IMR-90 (cell line): ENCODE measurements at regions not wholly inside any gene's neighbourhood (a gene's known extent, or its start where the extent isn't known, plus 50 kb on each side); places are given as distances from the start of the nearest gene placed in this dataset.

ENCODE experiments used
- ATAC-seq: fragments of 200-7000 bp; cut with Tn5 transposase; 2 replicates; pipeline ENCODE4 v1.9.1; 2020; ENCODE audit warnings: low read depth, mild to moderate bottlenecking, moderate library complexity
- BruUV-seq: library from RNA; stranded (reverse); fragments of 400-500 nt; replicated peaks from 2 replicates; lab custom pipeline; 2021; lab: Mats Ljungman, UMichigan
- CTCF ChIA-PET: fragments of 300-600 bp; formaldehyde crosslinking; extraction: SDS; loops from one replicate; lab custom pipeline; 2021; ENCODE audit warnings: antibody characterized with exemption; lab: Yijun Ruan, JAX
- POLR2A ChIA-PET: fragments of 300-600 bp; sonication (Branson Sonifier 250); formaldehyde crosslinking; loops from one replicate; lab custom pipeline; 2022; ENCODE audit warnings: antibody characterized with exemption; ENCODE audit not compliant: unreplicated experiment; lab: Charles Lee
- DNase-seq: peaks from one replicate; pipeline ENCODE4 v3.0.0; 2013
- H2AFZ ChIP-seq: replicated peaks from 2 replicates; pipeline ENCODE3; 2013; ENCODE audit warnings: low read length, mild to moderate bottlenecking; ENCODE audit not compliant: poor library complexity
- H2AK5ac ChIP-seq: 2 replicates; pipeline ENCODE4 v1.6.1; 2013; ENCODE audit warnings: low read depth, low read length, inconsistent platforms
- H2AK9ac ChIP-seq: replicated peaks from 2 replicates; pipeline ENCODE3; 2013; ENCODE audit warnings: mild to moderate bottlenecking, low read depth, low read length, moderate library complexity; ENCODE audit not compliant: poor library complexity
- H2BK120ac ChIP-seq: 2 replicates; pipeline ENCODE4 v1.6.1; 2013; ENCODE audit warnings: low read depth, low read length, inconsistent platforms
- H2BK15ac ChIP-seq: 3 replicates; pipeline ENCODE4 v1.6.1; 2013; ENCODE audit warnings: low read depth, low read length, inconsistent platforms
- H2BK20ac ChIP-seq: 2 replicates; pipeline ENCODE4 v1.6.1; 2013; ENCODE audit warnings: low read depth, mild to moderate bottlenecking, inconsistent platforms, low read length, moderate library complexity
- H2BK5ac ChIP-seq: 2 replicates; pipeline ENCODE4 v1.6.1; 2013; ENCODE audit warnings: mild to moderate bottlenecking, low read depth, low read length, inconsistent platforms; ENCODE audit not compliant: poor library complexity, severe bottlenecking
- H3K14ac ChIP-seq: replicated peaks from 2 replicates; pipeline ENCODE4 v1.6.1; 2013; ENCODE audit warnings: low read depth, low read length, inconsistent platforms
- H3K18ac ChIP-seq: 2 replicates; pipeline ENCODE4 v1.6.1; 2013; ENCODE audit warnings: low read depth, low read length, control low read depth
- H3K23ac ChIP-seq: 2 replicates; pipeline ENCODE4 v1.6.1; 2013; ENCODE audit warnings: low read depth, low read length, inconsistent platforms
- H3K27ac ChIP-seq: 2 replicates; pipeline ENCODE4 v1.5.1; 2013; ENCODE audit warnings: mild to moderate bottlenecking, control low read depth, low read length; ENCODE audit not compliant: insufficient read depth
- H3K27me3 ChIP-seq: 2 replicates; pipeline ENCODE4 v1.6.1; 2013; ENCODE audit warnings: low read length; ENCODE audit not compliant: control insufficient read depth, insufficient read depth
- H3K36me3 ChIP-seq: 2 replicates; pipeline ENCODE4 v1.6.1; 2013; ENCODE audit warnings: low read length, mixed read lengths; ENCODE audit not compliant: control insufficient read depth, insufficient read depth
- H3K4ac ChIP-seq: 2 replicates; pipeline ENCODE4 v1.6.1; 2013; ENCODE audit warnings: low read depth, low read length, inconsistent platforms
- H3K4me1 ChIP-seq: 2 replicates; pipeline ENCODE4 v1.6.1; 2013; ENCODE audit warnings: low read length, mixed read lengths; ENCODE audit not compliant: control insufficient read depth, insufficient read depth
- H3K4me2 ChIP-seq: 2 replicates; pipeline ENCODE4 v1.6.1; 2013; ENCODE audit warnings: low read depth, mild to moderate bottlenecking, control low read depth, low read length, moderate library complexity
- H3K4me3 ChIP-seq: 2 replicates; pipeline ENCODE4 v1.5.1; 2013; ENCODE audit warnings: low read depth, mild to moderate bottlenecking, control low read depth, low read length, moderate library complexity; ENCODE audit not compliant: insufficient read depth
- H3K56ac ChIP-seq: 2 replicates; pipeline ENCODE4 v1.6.1; 2013; ENCODE audit warnings: low read length, inconsistent platforms; ENCODE audit not compliant: insufficient read depth; ENCODE audit errors: extremely low read depth
- H3K79me1 ChIP-seq, 2 experiments: 2 replicates each; pipeline ENCODE4 v1.6.1; 2013; ENCODE audit warnings: low read length in 2 of 2, inconsistent platforms in 1 of 2, low read depth in 1 of 2
- H3K9ac ChIP-seq: 2 replicates; pipeline ENCODE4 v1.6.1; 2013; ENCODE audit warnings: low read depth, low read length, control low read depth
- H3K9me1 ChIP-seq: 2 replicates; pipeline ENCODE4 v1.6.1; 2013; ENCODE audit warnings: low read length, inconsistent platforms; ENCODE audit not compliant: insufficient read depth
- H3K9me3 ChIP-seq: 2 replicates; pipeline ENCODE4 v1.6.1; 2013; ENCODE audit warnings: low read length; ENCODE audit not compliant: control insufficient read depth, insufficient read depth
- H4K20me1 ChIP-seq: 2 replicates; pipeline ENCODE4 v1.6.1; 2013; ENCODE audit warnings: low read length, inconsistent platforms; ENCODE audit not compliant: insufficient read depth
- H4K5ac ChIP-seq: 2 replicates; pipeline ENCODE4 v1.6.1; 2013; ENCODE audit warnings: mild to moderate bottlenecking, low read depth, low read length, control low read depth
- H4K8ac ChIP-seq, 2 experiments: 2 replicates each; pipeline ENCODE4 v1.6.1; 2013; ENCODE audit warnings: low read depth in 2 of 2, low read length in 2 of 2, control low read depth in 1 of 2, inconsistent platforms in 1 of 2
- H4K91ac ChIP-seq: 2 replicates; pipeline ENCODE4 v1.6.1; 2013; ENCODE audit warnings: low read depth, low read length, inconsistent platforms; ENCODE audit not compliant: insufficient read depth
- BHLHE40 ChIP-seq: fragments of 150-350 bp; IDR thresholded peaks from 2 replicates; pipeline ENCODE4 v1.6.1; 2016; ENCODE audit warnings: mild to moderate bottlenecking, low read depth, low read length
- CEBPB ChIP-seq: IDR thresholded peaks from 2 replicates; pipeline ENCODE4 v1.6.1; 2012; ENCODE audit warnings: low read depth, low read length, improper control_type of control experiment
- CHD1 ChIP-seq: IDR thresholded peaks from 2 replicates; pipeline ENCODE4 v1.6.1; 2012; ENCODE audit warnings: low read depth, low read length, improper control_type of control experiment
- CTCF ChIP-seq: conservative IDR thresholded peaks from 2 replicates; pipeline ENCODE4 v1.5.1; 2012; ENCODE audit warnings: mild to moderate bottlenecking, low read depth, low read length, improper control_type of control experiment
- ELK1 ChIP-seq: fragments of 150-350 bp; IDR thresholded peaks from 2 replicates; pipeline ENCODE4 v1.6.1; 2016; ENCODE audit warnings: low read depth, mild to moderate bottlenecking, low read length, moderate library complexity, borderline replicate concordance
- FOS ChIP-seq: fragments of 150-350 bp; IDR thresholded peaks from 2 replicates; pipeline ENCODE4 v1.6.1; 2016; ENCODE audit warnings: low read depth, low read length
- MAFK ChIP-seq: IDR thresholded peaks from 2 replicates; pipeline ENCODE4 v1.6.1; 2012; ENCODE audit warnings: low read depth, low read length, improper control_type of control experiment
- MAZ ChIP-seq: IDR thresholded peaks from 2 replicates; pipeline ENCODE4 v1.6.1; 2012; ENCODE audit warnings: low read depth, mild to moderate bottlenecking, low read length, improper control_type of control experiment, moderate library complexity, borderline replicate concordance
- MXI1 ChIP-seq: IDR thresholded peaks from 2 replicates; pipeline ENCODE4 v1.6.1; 2012; ENCODE audit warnings: low read depth, mild to moderate bottlenecking, low read length, moderate library complexity, borderline replicate concordance
- NFE2L2 ChIP-seq: fragments of 150-350 bp; IDR thresholded peaks from 2 replicates; pipeline ENCODE4 v1.6.1; 2016; ENCODE audit warnings: low read depth, mild to moderate bottlenecking, low read length
- POLR2A ChIP-seq: IDR thresholded peaks from 2 replicates; pipeline ENCODE4 v1.6.1; 2012; ENCODE audit warnings: mild to moderate bottlenecking, low read depth, low read length
- RAD21 ChIP-seq: IDR thresholded peaks from 2 replicates; pipeline ENCODE4 v1.6.1; 2012; ENCODE audit warnings: low read length, improper control_type of control experiment
- RCOR1 ChIP-seq: IDR thresholded peaks from 2 replicates; pipeline ENCODE4 v1.6.1; 2012; ENCODE audit warnings: mild to moderate bottlenecking, low read length, improper control_type of control experiment; ENCODE audit not compliant: insufficient replicate concordance
- RFX5 ChIP-seq: IDR thresholded peaks from 2 replicates; pipeline ENCODE4 v1.8.0; 2012; ENCODE audit warnings: low read depth, mild to moderate bottlenecking, low read length, moderate library complexity
- SMC3 ChIP-seq: fragments of 150-350 bp; IDR thresholded peaks from 2 replicates; pipeline ENCODE4 v1.6.1; 2016; ENCODE audit warnings: low read depth, mild to moderate bottlenecking, antibody characterized with exemption, low read length, moderate library complexity
- USF2 ChIP-seq: fragments of 150-350 bp; IDR thresholded peaks from 2 replicates; pipeline ENCODE4 v1.6.1; 2017; ENCODE audit warnings: mild to moderate bottlenecking, antibody characterized with exemption, low read length, low read depth
- WGBS, 2 experiments: methylation state at CpG; one replicate each; pipeline versions ENCODE4 v1.1.5 to v1.1.7; 2013; ENCODE audit warnings: missing lambda C conversion rate in 2 of 2; ENCODE audit not compliant: insufficient read length in 1 of 2; ENCODE audit errors: extremely low coverage in 2 of 2; 5-methylcytosine and 5-hydroxymethylcytosine counted together
- dilution Hi-C: fragments of 300-500 bp; cut with HindIII; formaldehyde crosslinking; loops from one replicate; pipeline ENCODE4 v1.14.3; 2018; ENCODE audit warnings: low sequenced_read_pairs; ENCODE audit not compliant: unreplicated experiment
- in situ Hi-C: fragments of 300-500 bp; cut with MboI; formaldehyde crosslinking; loops from 3 replicates; pipeline ENCODE4 v1.14.3; 2019; ENCODE audit warnings: low sequenced_read_pairs, inconsistent platforms, mixed read lengths
- intact Hi-C: fragments of 100-400 bp; cut with micrococcal nuclease; formaldehyde crosslinking; loops from 2 replicates; pipeline ENCODE4 v1.10.0; 2022

GRCh38 chr9:101877439-101877838, 139.0 kb upstream of the GRIN3A start:
- Histone ChIP-seq H4K5ac (no peak overlapping the region), H3K4me1 (no peaks in the 10 kb centered on the region), H3K4ac (no peak overlapping the region), H3K4me2 (no peak overlapping the region), H2BK5ac (no peak overlapping the region), H2BK120ac (no peak overlapping the region), H2AK9ac (no peak overlapping the region), H2AFZ (no peak overlapping the region), H3K56ac (no peak overlapping the region), H3K27me3 (no peaks in the 10 kb centered on the region), H2BK20ac (no peak overlapping the region), H3K9me3 (peaks cover 6% of the 10 kb centered on the region), H4K91ac (no peak overlapping the region), H3K23ac (no peak overlapping the region), H2BK15ac (no peak overlapping the region), H3K79me1 (no peaks in the 10 kb centered on the region), H2AK5ac (no peak overlapping the region), H3K27ac (no peak overlapping the region), H3K36me3 (no peaks in the 10 kb centered on the region), H3K18ac (no peak overlapping the region), H3K14ac (no peak overlapping the region), H3K9ac (no peak overlapping the region), H4K8ac (no peak overlapping the region), H3K4me3 (no peak overlapping the region), H3K9me1 (no peaks in the 10 kb centered on the region), H4K20me1 (no peaks in the 10 kb centered on the region)
- ChIA-PET CTCF (no interaction called here), POLR2A (no interaction called here)
- no peak for ATAC-seq
- BruUV-seq: no TSS peak
- dilution Hi-C loops: no loop called here
- no CpG with 5 or more reads among the region's 1 CpG for WGBS, 2 experiments
- TF ChIP-seq MAZ (no peak), RFX5 (no peak), USF2 (no peak), CEBPB (no peak), POLR2A (no peak), ELK1 (no peak), MXI1 (no peak), SMC3 (no peak), BHLHE40 (no peak), NFE2L2 (no peak), CTCF (no peak), MAFK (no peak; the same call in 1 of the 2 replicates), RCOR1 (no peak), RAD21 (no peak), FOS (no peak), CHD1 (no peak)
- intact Hi-C loops: no loop called here
- DNase-seq: no peak
- in situ Hi-C loops: no loop called here
